AG09309 (cell line): ENCODE measurements at regions not wholly inside any gene's neighbourhood (a gene's known extent, or its start where the extent isn't known, plus 50 kb on each side); places are given as distances from the start of the nearest gene placed in this dataset.
"Not testable (repeated sequence)": the region's sequence is repeated elsewhere in the genome, so short reads cannot be mapped to it uniquely, and the experiment has no call there.

Source experiments
- DNase-seq: peaks from one replicate; pipeline ENCODE4 v3.0.0-alpha.2; 2010; ENCODE audit warnings: low read depth
- H3K4me3 ChIP-seq: 2 replicates; pipeline ENCODE4 v1.5.1; 2011; ENCODE audit warnings: mild to moderate bottlenecking, low read depth, low read length, moderate library complexity; ENCODE audit not compliant: control insufficient read depth
- TF ChIP-seq, protein P1 (sequence below): IDR thresholded peaks from 2 replicates; pipeline ENCODE4 v1.5.1; 2011; ENCODE audit warnings: mild to moderate bottlenecking, low read depth, low read length, inconsistent platforms; ENCODE audit not compliant: insufficient read depth, control insufficient read depth; ENCODE audit errors: missing control alignments

- no peak overlapping the region for H3K4me3 ChIP-seq
- no peak for DNase-seq
- TF ChIP-seq, protein P1, sequence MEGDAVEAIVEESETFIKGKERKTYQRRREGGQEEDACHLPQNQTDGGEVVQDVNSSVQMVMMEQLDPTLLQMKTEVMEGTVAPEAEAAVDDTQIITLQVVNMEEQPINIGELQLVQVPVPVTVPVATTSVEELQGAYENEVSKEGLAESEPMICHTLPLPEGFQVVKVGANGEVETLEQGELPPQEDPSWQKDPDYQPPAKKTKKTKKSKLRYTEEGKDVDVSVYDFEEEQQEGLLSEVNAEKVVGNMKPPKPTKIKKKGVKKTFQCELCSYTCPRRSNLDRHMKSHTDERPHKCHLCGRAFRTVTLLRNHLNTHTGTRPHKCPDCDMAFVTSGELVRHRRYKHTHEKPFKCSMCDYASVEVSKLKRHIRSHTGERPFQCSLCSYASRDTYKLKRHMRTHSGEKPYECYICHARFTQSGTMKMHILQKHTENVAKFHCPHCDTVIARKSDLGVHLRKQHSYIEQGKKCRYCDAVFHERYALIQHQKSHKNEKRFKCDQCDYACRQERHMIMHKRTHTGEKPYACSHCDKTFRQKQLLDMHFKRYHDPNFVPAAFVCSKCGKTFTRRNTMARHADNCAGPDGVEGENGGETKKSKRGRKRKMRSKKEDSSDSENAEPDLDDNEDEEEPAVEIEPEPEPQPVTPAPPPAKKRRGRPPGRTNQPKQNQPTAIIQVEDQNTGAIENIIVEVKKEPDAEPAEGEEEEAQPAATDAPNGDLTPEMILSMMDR = no peak
Measured at GRCh38 chr5:106408570-106408969, 1262.2 kb downstream of the EFNA5 start.

GRCh38 chr5:106408141-106408540 is 1262.6 kb downstream of the EFNA5 start:
- TF ChIP-seq, protein P1 = no peak
- no peak overlapping the region for H3K4me3 ChIP-seq
- DNase-seq = no peak

GRCh38 chr5:106401561-106401960 is 1269.2 kb downstream of the EFNA5 start:
- TF ChIP-seq, protein P1 = no peak
- no peak overlapping the region for H3K4me3 ChIP-seq
- DNase-seq = no peak

DNA sequence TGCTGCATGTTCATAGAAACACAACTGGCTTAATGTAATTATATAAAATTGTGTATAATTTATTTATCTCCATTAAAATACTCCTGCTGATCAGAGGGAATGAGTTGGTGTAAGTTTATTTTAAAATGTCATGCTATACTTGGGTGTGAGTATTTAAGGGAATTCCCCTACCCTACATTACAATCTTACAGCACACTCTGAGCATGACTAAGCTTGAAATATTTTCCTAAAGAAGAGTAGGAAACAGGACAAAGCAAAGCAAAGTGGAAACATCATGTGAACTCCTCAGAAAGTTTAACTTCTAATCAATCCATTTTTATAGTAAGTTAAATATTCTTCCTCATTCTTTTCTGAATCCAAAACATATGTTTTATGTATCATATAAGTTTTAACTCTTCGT is 1271.3 kb downstream of the EFNA5 start:
- TF ChIP-seq, protein P1 = no peak

GRCh38 chr5:106397700-106398099 is 1273.0 kb downstream of the EFNA5 start:
- TF ChIP-seq, protein P1 = no peak
- H3K4me3 ChIP-seq = no peak overlapping the region
- peak; percentile 63 for DNase-seq

More for the DNA sequence above, 1271.3 kb downstream of the EFNA5 start:
- H3K4me3 ChIP-seq = no peak overlapping the region
- DNase-seq = no peak

DNA sequence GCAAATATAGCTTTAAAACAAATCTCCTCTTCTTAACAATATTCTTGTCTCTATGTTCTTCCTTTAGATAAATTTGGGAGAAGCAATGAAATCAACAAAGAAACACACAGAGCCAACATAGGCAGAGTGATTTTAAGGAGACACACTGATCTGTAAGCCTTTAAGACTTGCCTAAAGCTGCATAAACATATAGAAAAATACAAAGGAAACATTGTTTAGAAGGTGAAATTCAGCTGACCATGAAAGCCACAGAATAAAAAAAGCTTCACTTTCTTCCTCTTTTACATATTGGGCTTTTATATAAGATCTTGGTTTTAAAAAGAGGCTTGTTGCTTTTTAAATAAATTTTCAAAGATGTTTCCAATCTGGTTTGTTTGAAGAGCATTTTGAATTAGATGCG is 1277.5 kb downstream of the EFNA5 start:
- no peak for DNase-seq
- TF ChIP-seq, protein P1 = no peak
- no peak overlapping the region for H3K4me3 ChIP-seq

- H3K4me3 ChIP-seq = no peak overlapping the region
- TF ChIP-seq, protein P1 = no peak
- no peak for DNase-seq
Measured at GRCh38 chr5:106392766-106393165, 1278.0 kb downstream of the EFNA5 start.

GRCh38 chr5:106387767-106388166 is 1283.0 kb downstream of the EFNA5 start:
- H3K4me3 ChIP-seq, DNase-seq: not testable (repeated sequence)
